AG04449 (cell line): ENCODE measurements at regions not wholly inside any gene's neighbourhood (a gene's known extent, or its start where the extent isn't known, plus 50 kb on each side); places are given as distances from the start of the nearest gene placed in this dataset.

ENCODE experiments used
- CTCF ChIA-PET: fragments of 350-600 bp; formaldehyde crosslinking; extraction: SDS; loops from one replicate; lab custom pipeline; 2021; ENCODE audit warnings: antibody characterized with exemption; lab: Yijun Ruan, JAX
- POLR2A ChIA-PET: fragments of 400-600, 350-600 bp; formaldehyde crosslinking; extraction: SDS; loops from one replicate; lab custom pipeline; 2020; ENCODE audit warnings: antibody characterized with exemption, inconsistent platforms; lab: Yijun Ruan, JAX
- DNase-seq: peaks from one replicate; pipeline ENCODE4 v3.0.0-alpha.2; 2010; ENCODE audit warnings: low read depth, low spot score
- H3K4me3 ChIP-seq: 2 replicates; pipeline ENCODE4 v1.5.1; 2011; ENCODE audit warnings: low read depth, mild to moderate bottlenecking, control low read depth, low read length
- TF ChIP-seq, protein P1 (sequence below): IDR thresholded peaks from one replicate; pipeline ENCODE4 v1.5.1; 2011; ENCODE audit warnings: mild to moderate bottlenecking, moderate library complexity, low read length, control low read depth, inconsistent platforms; ENCODE audit not compliant: insufficient read depth; ENCODE audit errors: missing control alignments

DNA sequence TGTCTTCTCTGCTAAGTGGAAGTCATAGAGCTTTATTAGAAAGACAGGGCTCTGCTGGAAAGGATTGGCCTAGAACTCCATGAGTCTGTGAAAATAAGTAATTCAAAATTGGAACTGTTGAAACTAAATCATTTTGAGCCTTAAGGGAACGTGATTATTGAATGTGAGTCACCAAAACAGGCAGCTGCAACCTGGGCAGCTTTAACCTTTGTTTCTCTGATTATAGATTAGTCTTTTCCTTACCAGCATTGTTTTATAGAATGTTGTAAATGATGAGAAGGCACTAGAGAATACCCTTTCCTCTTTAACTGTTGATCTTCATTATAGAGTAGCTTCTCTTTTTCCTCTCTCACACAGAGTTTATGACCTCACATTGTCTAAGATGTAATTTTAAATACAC lies 638.8 kb upstream of the SLITRK6 start:
- TF ChIP-seq, protein P1, sequence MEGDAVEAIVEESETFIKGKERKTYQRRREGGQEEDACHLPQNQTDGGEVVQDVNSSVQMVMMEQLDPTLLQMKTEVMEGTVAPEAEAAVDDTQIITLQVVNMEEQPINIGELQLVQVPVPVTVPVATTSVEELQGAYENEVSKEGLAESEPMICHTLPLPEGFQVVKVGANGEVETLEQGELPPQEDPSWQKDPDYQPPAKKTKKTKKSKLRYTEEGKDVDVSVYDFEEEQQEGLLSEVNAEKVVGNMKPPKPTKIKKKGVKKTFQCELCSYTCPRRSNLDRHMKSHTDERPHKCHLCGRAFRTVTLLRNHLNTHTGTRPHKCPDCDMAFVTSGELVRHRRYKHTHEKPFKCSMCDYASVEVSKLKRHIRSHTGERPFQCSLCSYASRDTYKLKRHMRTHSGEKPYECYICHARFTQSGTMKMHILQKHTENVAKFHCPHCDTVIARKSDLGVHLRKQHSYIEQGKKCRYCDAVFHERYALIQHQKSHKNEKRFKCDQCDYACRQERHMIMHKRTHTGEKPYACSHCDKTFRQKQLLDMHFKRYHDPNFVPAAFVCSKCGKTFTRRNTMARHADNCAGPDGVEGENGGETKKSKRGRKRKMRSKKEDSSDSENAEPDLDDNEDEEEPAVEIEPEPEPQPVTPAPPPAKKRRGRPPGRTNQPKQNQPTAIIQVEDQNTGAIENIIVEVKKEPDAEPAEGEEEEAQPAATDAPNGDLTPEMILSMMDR: no peak
- DNase-seq: no peak
- H3K4me3 ChIP-seq: no peak overlapping the region
- ChIA-PET CTCF (no interaction called here), POLR2A (no interaction called here)

DNA sequence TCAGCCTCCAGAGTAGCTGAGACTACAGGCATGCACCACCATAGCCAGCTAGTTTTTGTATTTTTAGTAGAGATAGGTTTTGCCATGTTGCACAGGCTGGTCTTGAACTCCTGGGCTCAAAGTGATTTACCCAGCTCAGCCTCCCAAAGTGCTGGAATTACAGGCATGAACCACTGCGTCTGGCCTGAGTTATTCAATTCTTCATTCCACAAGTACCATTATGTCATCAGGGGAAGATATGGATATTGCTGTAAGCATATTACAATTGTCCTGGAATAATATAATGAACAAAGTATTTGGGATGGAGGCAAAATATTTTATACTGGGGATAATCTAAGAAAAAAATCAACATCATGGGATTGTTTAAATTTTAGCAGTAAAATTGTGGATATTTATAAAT lies 646.0 kb upstream of the SLITRK6 start:
- no peak for DNase-seq
- CTCF ChIA-PET: no interaction called here
- TF ChIP-seq, protein P1: no peak
- H3K4me3 ChIP-seq: no peak overlapping the region
- POLR2A ChIA-PET: no interaction called here

DNA sequence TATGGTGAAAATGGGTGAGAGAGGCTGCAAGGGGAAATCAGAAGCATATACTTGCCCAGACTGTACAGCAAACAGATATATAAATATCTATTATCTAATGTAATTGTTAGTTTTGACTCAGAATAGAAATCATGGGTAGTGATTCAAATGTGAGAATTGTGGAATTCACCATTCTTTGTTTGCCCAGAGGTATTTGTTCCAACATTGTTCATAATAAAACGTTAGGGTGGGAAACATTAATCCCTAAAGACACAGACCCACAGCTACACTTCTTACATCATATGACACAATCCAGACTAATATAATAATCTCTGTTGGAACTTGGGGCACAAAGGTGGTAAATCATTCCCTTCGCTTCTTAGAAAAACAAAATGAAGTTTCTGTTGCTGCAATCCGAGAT lies 646.5 kb upstream of the SLITRK6 start:
- DNase-seq: no peak
- no peak overlapping the region for H3K4me3 ChIP-seq
- CTCF ChIA-PET: no interaction called here
- POLR2A ChIA-PET: no interaction called here
- TF ChIP-seq, protein P1: no peak

DNA sequence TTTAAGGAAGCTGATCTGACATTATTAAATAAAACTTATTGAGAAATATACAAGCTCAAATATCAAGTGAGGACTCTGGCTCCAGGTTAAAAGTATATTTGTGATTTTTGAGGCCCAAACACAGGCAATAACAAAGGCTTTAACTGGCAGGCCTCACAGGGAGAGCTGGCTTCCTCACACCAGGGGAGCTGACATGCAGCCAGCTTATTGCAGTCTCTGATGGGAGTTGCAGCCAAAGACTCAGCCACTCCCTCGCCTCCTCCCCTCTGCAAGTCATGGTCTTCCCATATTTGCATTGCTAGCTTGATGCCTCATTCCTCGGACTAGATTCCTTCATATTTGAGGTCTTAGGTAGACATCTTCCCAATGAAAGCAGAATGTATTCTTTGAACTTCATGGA lies 647.1 kb upstream of the SLITRK6 start:
- TF ChIP-seq, protein P1: no peak
- ChIA-PET POLR2A (no interaction called here), CTCF (no interaction called here)

DNA sequence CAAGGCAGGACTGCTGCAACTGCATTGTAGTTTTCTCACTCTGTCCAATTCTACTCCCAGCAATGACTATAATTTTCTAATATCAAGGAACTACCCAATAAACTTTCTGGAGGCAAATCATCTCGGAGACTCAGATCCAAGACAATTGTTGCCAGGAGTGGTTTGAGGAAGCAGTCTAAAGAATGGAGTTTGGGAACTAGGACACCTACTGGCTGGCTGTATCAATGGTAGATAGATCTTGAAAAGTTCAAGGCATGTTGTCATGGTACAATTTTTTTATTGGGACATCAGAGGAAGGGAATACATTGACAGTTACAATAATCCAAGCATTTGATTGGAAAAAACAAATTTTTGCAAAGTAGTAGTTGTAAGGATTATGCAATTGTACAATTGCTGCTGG lies 648.3 kb upstream of the SLITRK6 start:
- DNase-seq: no peak
- H3K4me3 ChIP-seq: no peak overlapping the region
- ChIA-PET CTCF (no interaction called here), POLR2A (no interaction called here)
- TF ChIP-seq, protein P1: no peak

More for the DNA sequence above, 647.1 kb upstream of the SLITRK6 start:
- no peak overlapping the region for H3K4me3 ChIP-seq
- no peak for DNase-seq

DNA sequence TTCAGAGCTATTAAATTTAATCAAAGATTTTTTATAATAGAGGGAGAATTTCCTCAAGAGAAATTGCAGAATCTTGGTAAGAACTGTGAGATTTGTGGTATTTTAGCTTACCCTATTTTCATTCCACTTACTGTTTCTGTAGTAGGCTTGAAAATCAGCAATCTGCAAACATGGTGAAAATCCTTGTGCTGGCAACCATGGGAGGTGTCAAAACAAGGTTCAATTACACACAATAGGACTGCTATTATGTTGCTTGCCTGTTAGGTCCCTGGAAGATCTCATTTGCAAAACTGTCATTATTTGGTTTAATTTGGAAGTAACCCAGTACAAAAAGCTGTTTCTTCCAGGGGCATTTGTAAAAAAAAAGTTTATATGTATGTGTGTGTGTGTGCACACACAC lies 662.8 kb upstream of the SLITRK6 start:
- TF ChIP-seq, protein P1: no peak
- DNase-seq: no peak
- ChIA-PET CTCF (no interaction called here), POLR2A (no interaction called here)
- H3K4me3 ChIP-seq: no peak overlapping the region
